Inflammatory macrophage treated with lipopolysaccharide for 4 hours (primary cell): ENCODE measurements at regions not wholly inside any gene's neighbourhood (a gene's known extent, or its start where the extent isn't known, plus 50 kb on each side); places are given as distances from the start of the nearest gene placed in this dataset.

Experiments
- DNase-seq: peaks from one replicate; pipeline ENCODE4 v3.0.0-alpha.2; 2020

- DNase-seq, result no peak
Measured at GRCh38 chr16:85415196-85416090, 197.7 kb upstream of the GSE1 start.

GRCh38 chr16:85416228-85417109, 196.7 kb upstream of the GSE1 start:
- DNase-seq, result peak; percentile 59

GRCh38 chr16:85417156-85417860, 195.8 kb upstream of the GSE1 start:
- DNase-seq, result no peak

GRCh38 chr16:85418978-85419491, 194.1 kb upstream of the GSE1 start:
- DNase-seq, result no peak

GRCh38 chr16:85419503-85420408, 193.4 kb upstream of the GSE1 start:
- DNase-seq, result no peak

GRCh38 chr16:85420501-85421337, 192.4 kb upstream of the GSE1 start:
- DNase-seq, result peak; percentile 68

- no peak for DNase-seq
Measured at GRCh38 chr16:85421338-85422195, 191.6 kb upstream of the GSE1 start.

GRCh38 chr16:85422196-85422631, 190.9 kb upstream of the GSE1 start:
- peak; percentile 6 for DNase-seq

GRCh38 chr16:85422632-85423550, 190.2 kb upstream of the GSE1 start:
- DNase-seq, result no peak

GRCh38 chr16:85423631-85424030, 189.5 kb upstream of the GSE1 start:
- no peak for DNase-seq

GRCh38 chr16:85424260-85425073, 188.7 kb upstream of the GSE1 start:
- DNase-seq, result no peak

GRCh38 chr16:85425074-85425662, 188.0 kb upstream of the GSE1 start:
- DNase-seq, result no peak

GRCh38 chr16:85426806-85427205, 186.3 kb upstream of the GSE1 start:
- no peak for DNase-seq

- DNase-seq, result peak; percentile 30
Measured at GRCh38 chr16:85428168-85428898, 184.8 kb upstream of the GSE1 start.

- DNase-seq, result no peak
Measured at GRCh38 chr16:85428899-85429775, 184.0 kb upstream of the GSE1 start.
